ENCODE measurements at regions not wholly inside any gene's neighbourhood (a gene's known extent, or its start where the extent isn't known, plus 50 kb on each side); places are given as distances from the start of the nearest gene placed in this dataset.

GRCh38 chr3:107297597-107297996 lies 79.6 kb upstream of the CCDC54 start:
- no peak for DNase-seq (ENCODE audit: low read depth in 2 of 2)

DNA sequence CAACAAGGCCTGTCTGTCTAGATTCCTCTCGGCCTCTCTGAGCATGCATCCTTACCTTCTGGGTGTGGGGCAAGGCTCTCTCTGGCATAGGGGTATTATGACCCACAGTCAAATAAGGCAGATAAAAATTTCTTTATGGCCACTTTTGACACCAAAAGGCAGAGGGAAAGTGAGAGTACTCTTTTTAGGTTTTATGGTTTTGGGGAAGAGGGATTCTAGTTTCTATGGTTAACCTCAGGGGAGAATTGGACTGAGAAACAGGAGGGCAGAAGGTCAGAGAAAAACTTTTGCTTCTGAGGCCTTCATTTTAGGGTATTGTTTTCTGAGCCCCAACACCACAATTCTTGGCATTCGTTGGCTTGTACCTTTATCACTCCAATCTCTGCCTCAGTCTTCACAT lies 70.0 kb upstream of the CCDC54 start:
- no peak for DNase-seq (ENCODE audit: low read depth in 2 of 2)

DNA sequence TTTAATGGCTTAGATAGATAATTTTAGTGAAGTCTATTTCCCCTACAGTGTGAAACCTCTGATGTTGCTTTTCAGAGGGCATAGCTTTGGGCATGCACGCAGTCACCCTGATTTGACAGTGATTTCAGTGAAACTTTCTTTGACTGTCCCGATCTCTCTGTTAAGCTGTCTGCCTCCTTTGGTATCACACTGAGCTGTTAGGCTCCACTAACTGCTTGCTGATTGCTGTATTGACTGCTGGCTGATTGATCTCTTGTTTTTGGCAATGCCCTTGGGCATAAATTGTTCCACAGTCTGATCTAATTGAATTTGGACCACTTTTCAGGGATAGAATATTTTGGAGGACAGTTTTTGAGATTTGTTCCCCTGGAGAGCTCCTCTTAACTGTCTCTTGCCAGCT lies 68.5 kb upstream of the CCDC54 start:
- DNase-seq (ENCODE audit: low read depth in 2 of 2), result no peak

DNA sequence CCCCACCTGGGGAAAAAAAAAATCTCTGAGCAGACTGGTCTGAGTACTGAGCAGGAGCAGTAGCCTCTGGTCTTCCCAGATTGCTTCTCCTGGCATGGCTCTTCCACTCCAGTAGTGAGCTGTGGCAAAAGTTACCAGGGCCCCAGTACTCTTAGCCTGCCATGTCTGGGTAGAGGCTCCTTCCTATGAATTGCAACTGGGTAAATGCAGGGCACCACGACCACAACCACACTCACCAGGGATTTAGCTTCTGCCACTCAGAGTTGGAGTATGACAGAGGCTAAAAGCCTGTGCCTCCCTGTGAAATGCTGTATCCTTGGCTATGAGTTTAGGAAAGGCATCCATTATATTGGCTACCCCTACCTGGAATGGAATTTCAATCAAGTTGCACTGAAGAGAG lies 67.9 kb upstream of the CCDC54 start:
- no peak for DNase-seq (ENCODE audit: low read depth in 2 of 2)

DNA sequence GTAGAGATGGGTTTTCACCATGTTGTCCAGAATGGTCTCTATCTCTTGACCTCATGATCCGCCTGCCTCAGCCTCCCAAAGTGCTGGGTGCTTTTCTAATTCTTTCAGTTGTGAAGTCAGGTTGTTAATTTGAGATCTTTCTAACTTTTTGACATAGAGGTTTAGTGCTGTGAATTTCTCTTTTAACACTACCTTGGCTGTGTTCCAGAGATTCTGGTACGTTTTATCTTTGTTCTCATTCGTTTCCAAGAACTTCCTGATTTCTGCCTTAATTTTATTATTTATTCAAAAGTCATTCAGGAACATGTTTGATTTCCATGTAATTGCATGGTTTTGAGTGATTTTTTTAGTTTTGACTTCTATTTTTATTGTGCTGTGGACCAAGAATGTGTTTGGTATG lies 63.5 kb upstream of the CCDC54 start:
- no peak for DNase-seq (ENCODE audit: low read depth in 2 of 2)

DNA sequence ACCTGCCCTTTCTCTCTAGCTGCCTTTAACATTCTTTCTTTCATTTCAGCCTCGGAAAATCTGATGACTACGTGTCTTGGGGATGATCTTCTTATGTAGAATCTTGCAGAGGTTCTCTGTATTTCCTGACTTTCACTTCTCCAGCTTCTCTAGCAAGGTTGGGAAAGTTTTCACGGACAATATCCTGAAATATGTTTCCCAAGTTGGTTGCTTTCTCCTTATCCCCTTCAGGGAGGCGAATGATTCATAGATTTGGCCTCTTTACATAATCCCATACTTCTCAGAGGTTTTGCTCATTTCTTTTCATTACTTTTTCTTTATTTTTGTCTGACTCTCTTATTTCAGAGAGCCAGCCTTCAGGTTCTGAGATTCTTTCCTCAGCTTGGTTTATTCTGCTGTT lies 62.1 kb upstream of the CCDC54 start:
- DNase-seq (ENCODE audit: low read depth in 2 of 2), result no peak

- DNase-seq (ENCODE audit: low read depth in 2 of 2), result no peak
Measured at GRCh38 chr3:107323723-107324122, 53.5 kb upstream of the CCDC54 start.

GRCh38 chr3:107325446-107325845 lies 51.8 kb upstream of the CCDC54 start:
- no peak for DNase-seq (ENCODE audit: low read depth in 2 of 2)

Measured in dermis microvascular lymphatic vessel endothelial cell (primary cell).